Lower lobe of right lung (tissue), 2 donors: ENCODE measurements at regions not wholly inside any gene's neighbourhood (a gene's known extent, or its start where the extent isn't known, plus 50 kb on each side); places are given as distances from the start of the nearest gene placed in this dataset.

Source experiments
- ATAC-seq, 2 donors: fragments of 200-7000 bp; cut with Tn5 transposase; one replicate each; pipeline ENCODE4 v1.9.1; 2020 to 2022; ENCODE audit warnings: mild to moderate bottlenecking in 2 of 2, moderate library complexity in 2 of 2
- DNase-seq: peaks from one replicate; pipeline ENCODE4 v3.0.0-alpha.2; 2020
- H3K27ac ChIP-seq: fragments of 200-600 bp; one replicate; pipeline ENCODE4 v1.8.0; 2022
- H3K27me3 ChIP-seq: fragments of 200-600 bp; one replicate; pipeline ENCODE4 v1.8.0; 2022; ENCODE audit warnings: low read depth
- H3K36me3 ChIP-seq: fragments of 200-600 bp; one replicate; pipeline ENCODE4 v1.8.0; 2022; ENCODE audit warnings: mild to moderate bottlenecking
- H3K4me1 ChIP-seq: fragments of 200-600 bp; one replicate; pipeline ENCODE4 v1.8.0; 2022
- H3K4me3 ChIP-seq: fragments of 200-600 bp; one replicate; pipeline ENCODE4 v1.8.0; 2022; ENCODE audit warnings: mild to moderate bottlenecking
- H3K9me3 ChIP-seq: fragments of 200-600 bp; one replicate; pipeline ENCODE4 v1.8.0; 2022
- intact Hi-C: fragments of 100-400 bp; cut with DNase I; formaldehyde crosslinking; loops from one replicate; pipeline ENCODE4 v1.11.0; 2022
- TF ChIP-seq, protein P1 (sequence below): fragments of 200-600 bp; IDR thresholded peaks from one replicate; pipeline ENCODE4 v1.8.0; 2022; ENCODE audit warnings: antibody characterized with exemption, mild to moderate bottlenecking
- donor health status: DM: no; HTN: yes; CAD: no; lungs with severe emphysema.

- intact Hi-C loops: no loop called here
- Histone ChIP-seq H3K4me3 (no peak overlapping the region), H3K36me3 (no peaks in the 10 kb centered on the region), H3K4me1 (no peaks in the 10 kb centered on the region), H3K27ac (no peak overlapping the region), H3K9me3 (no peaks in the 10 kb centered on the region), H3K27me3 (peaks cover 31% of the 10 kb centered on the region)
- TF ChIP-seq, protein P1, sequence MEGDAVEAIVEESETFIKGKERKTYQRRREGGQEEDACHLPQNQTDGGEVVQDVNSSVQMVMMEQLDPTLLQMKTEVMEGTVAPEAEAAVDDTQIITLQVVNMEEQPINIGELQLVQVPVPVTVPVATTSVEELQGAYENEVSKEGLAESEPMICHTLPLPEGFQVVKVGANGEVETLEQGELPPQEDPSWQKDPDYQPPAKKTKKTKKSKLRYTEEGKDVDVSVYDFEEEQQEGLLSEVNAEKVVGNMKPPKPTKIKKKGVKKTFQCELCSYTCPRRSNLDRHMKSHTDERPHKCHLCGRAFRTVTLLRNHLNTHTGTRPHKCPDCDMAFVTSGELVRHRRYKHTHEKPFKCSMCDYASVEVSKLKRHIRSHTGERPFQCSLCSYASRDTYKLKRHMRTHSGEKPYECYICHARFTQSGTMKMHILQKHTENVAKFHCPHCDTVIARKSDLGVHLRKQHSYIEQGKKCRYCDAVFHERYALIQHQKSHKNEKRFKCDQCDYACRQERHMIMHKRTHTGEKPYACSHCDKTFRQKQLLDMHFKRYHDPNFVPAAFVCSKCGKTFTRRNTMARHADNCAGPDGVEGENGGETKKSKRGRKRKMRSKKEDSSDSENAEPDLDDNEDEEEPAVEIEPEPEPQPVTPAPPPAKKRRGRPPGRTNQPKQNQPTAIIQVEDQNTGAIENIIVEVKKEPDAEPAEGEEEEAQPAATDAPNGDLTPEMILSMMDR: no peak
- DNase-seq (no peak), ATAC-seq (no peak)
Observed at GRCh38 chr20:62543470-62544302, 67.9 kb upstream of the GATA5 start.

- no peaks in the 10 kb centered on the region for H3K4me1 ChIP-seq
- TF ChIP-seq, protein P1: no peak
- no peak for DNase-seq
- intact Hi-C loops: no loop called here
- H3K27me3 ChIP-seq: peaks cover 39% of the 10 kb centered on the region
- H3K9me3 ChIP-seq: no peaks in the 10 kb centered on the region
- no peak overlapping the region for H3K27ac ChIP-seq
- no peak overlapping the region for H3K4me3 ChIP-seq
- no peaks in the 10 kb centered on the region for H3K36me3 ChIP-seq
- ATAC-seq: no peak
Observed at GRCh38 chr20:62544505-62545055, 68.8 kb upstream of the GATA5 start.

- ATAC-seq: no peak
- Histone ChIP-seq H3K27me3 (peaks cover 41% of the 10 kb centered on the region), H3K36me3 (no peaks in the 10 kb centered on the region), H3K27ac (no peak overlapping the region), H3K4me1 (peaks cover 3% of the 10 kb centered on the region), H3K4me3 (no peak overlapping the region), H3K9me3 (no peaks in the 10 kb centered on the region)
- TF ChIP-seq, protein P1: no peak
- intact Hi-C loops: no loop called here
- no peak for DNase-seq
Observed at GRCh38 chr20:62545271-62545670, 69.5 kb upstream of the GATA5 start.

- peaks cover 46% of the 10 kb centered on the region for H3K27me3 ChIP-seq
- intact Hi-C loops: no loop called here
- TF ChIP-seq, protein P1: no peak
- no peaks in the 10 kb centered on the region for H3K9me3 ChIP-seq
- no peaks in the 10 kb centered on the region for H3K36me3 ChIP-seq
- H3K4me1 ChIP-seq: peaks cover 9% of the 10 kb centered on the region
- no peak overlapping the region for H3K27ac ChIP-seq
- ATAC-seq (no peak), DNase-seq (no peak)
- no peak overlapping the region for H3K4me3 ChIP-seq
Observed at GRCh38 chr20:62545901-62546525, 70.2 kb upstream of the GATA5 start.

DNA sequence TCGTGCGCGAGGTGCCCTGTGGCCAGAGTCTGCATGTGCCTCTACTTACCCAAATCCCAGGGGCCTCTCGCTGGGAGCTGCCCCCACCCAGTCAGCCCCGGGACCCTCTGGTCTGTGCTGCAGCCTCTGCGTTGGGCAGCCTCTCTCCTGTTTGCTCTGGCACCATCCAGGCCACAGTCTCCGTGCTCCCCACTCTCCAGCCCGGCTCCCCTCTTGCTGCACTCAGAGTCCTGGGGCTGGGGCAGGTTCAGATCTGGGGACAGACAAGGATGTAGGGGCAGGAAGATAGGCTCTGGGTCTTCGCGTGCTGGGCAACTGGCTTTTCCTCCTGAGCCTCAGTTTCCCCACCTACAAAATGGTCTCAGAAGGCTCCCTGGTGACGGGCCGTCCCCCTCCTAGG lies 70.8 kb upstream of the GATA5 start:
- Histone ChIP-seq H3K9me3 (no peaks in the 10 kb centered on the region), H3K27ac (no peak overlapping the region), H3K36me3 (no peaks in the 10 kb centered on the region), H3K4me1 (peaks cover 14% of the 10 kb centered on the region), H3K27me3 (peaks cover 46% of the 10 kb centered on the region), H3K4me3 (no peak overlapping the region)
- TF ChIP-seq, protein P1: no peak
- intact Hi-C loops: no loop called here
- no peak for ATAC-seq
- no peak for DNase-seq
